ENCODE measurements at regions not wholly inside any gene's neighbourhood (a gene's known extent, or its start where the extent isn't known, plus 50 kb on each side); places are given as distances from the start of the nearest gene placed in this dataset.
A peak's percentile ranks its signal among the peaks of the same experiment; 100 is the strongest.

DNA sequence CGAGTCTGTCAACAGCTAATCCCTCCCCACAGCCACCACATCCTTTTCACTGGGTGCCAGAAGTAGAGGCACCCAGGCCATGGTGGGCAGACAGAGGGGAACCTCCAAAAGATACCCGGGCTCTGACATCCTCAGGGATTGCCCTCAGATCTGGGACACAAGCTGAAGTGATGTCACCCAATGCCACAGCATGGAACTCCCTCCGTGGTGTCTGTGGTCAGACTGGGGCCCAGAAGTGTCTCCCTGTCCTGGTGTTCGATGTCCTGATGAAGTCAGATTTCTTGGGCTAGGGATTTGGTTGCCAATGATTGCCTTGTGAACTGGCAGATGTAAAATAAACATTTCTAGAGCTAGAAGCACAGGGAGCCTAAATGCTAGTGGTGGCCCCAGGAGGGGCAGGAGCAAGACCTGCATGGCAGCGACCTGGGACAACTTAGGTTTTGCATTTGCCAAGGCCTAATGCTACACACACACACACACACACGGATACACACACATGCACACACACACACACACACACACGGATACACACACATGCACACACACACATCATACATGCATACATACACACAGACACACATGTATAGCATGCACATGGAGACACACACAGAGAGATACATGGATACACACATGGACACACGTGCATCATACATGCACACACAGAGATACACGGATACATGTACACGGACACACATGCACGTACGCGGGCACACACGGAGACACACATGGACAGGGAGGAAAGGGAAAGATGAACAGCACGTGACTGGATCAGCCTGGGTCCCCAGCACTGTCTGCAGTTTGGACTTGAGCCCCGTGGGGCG lies 221.0 kb downstream of the NFATC2 start:
- H3K27me3 ChIP-seq (ENCODE audit: control insufficient read depth, insufficient read depth, low read length, poor library complexity, severe bottlenecking): no peaks in the 10 kb centered on the region
- H3K4me3 ChIP-seq (ENCODE audit: low read length): no peak overlapping the region
- peaks cover 4% of the 10 kb centered on the region for H3K4me1 ChIP-seq (ENCODE audit: control insufficient read depth, insufficient read depth, low read length)
- no peak overlapping the region for H3K9ac ChIP-seq (ENCODE audit: extremely low read depth, low read length, poor library complexity, severe bottlenecking)
- peaks cover 11% of the 10 kb centered on the region for H3K9me3 ChIP-seq (ENCODE audit: control insufficient read depth, low read length)
- WGBS, 2 experiments (ENCODE audit: insufficient coverage in 1 of 2, insufficient read length in 1 of 2): 92 to 95% methylated on average over 14 to 17 of the region's 17 CpGs
- Mint-ChIP-seq H3K9me3 (peaks cover 6% of the 10 kb centered on the region), H3K27me3 (ENCODE audit: insufficient read depth) (no peaks in the 10 kb centered on the region), H3K36me3 (ENCODE audit: low read depth) (no peaks in the 10 kb centered on the region), H3K4me1 (peaks cover 27% of the 10 kb centered on the region), H3K27ac (no peak overlapping the region), H3K4me3 (no peak overlapping the region)
- no peak for TF ChIP-seq CTCF (conservative IDR thresholded peaks at IDR 0.05)
- peak; percentile 49 for DNase-seq
- H3K27ac ChIP-seq (ENCODE audit: low read depth, low read length): no peak overlapping the region
- H3K36me3 ChIP-seq (ENCODE audit: control insufficient read depth, insufficient read depth, low read length): no peaks in the 10 kb centered on the region

DNA sequence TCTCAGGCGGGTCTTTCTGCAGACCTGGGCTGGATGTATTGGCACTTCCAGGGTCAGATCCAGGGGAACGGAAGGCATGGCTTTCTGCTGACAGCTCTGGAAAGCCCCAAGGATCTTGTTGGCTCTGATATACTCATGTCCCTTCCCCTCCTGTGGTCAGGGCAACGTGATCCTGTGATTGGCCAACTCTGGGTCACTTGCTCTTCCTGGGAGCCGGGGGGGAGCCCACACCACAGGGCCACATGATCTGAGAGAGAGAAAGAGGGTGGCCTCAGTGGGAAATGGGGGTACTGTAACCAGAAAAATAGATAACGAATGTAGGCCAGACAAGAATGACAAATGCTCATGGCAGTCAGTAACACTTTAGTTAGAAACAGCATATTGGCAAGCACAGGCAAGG lies 223.0 kb downstream of the NFATC2 start:
- H3K36me3 Mint-ChIP-seq (ENCODE audit: low read depth): no peaks in the 10 kb centered on the region
- no peak for DNase-seq
- no peak overlapping the region for H3K4me3 Mint-ChIP-seq
- peak overlapping the region; percentile 81 for H3K27ac Mint-ChIP-seq
- Histone ChIP-seq H3K27me3 (ENCODE audit: control insufficient read depth, insufficient read depth, low read length, poor library complexity, severe bottlenecking) (no peaks in the 10 kb centered on the region), H3K9me3 (ENCODE audit: control insufficient read depth, low read length) (no peaks in the 10 kb centered on the region), H3K9ac (ENCODE audit: extremely low read depth, low read length, poor library complexity, severe bottlenecking) (no peak overlapping the region), H3K27ac (ENCODE audit: low read depth, low read length) (no peak overlapping the region), H3K4me1 (ENCODE audit: control insufficient read depth, insufficient read depth, low read length) (peaks cover 4% of the 10 kb centered on the region), H3K4me3 (ENCODE audit: low read length) (no peak overlapping the region), H3K36me3 (ENCODE audit: control insufficient read depth, insufficient read depth, low read length) (no peaks in the 10 kb centered on the region)
- peaks cover 27% of the 10 kb centered on the region for H3K4me1 Mint-ChIP-seq
- peaks cover 6% of the 10 kb centered on the region for H3K9me3 Mint-ChIP-seq
- TF ChIP-seq CTCF (conservative IDR thresholded peaks at IDR 0.05): no peak
- 88 to 94% methylated on average over 5 of the region's 5 CpGs for WGBS, 2 experiments (ENCODE audit: insufficient coverage in 1 of 2, insufficient read length in 1 of 2)
- H3K27me3 Mint-ChIP-seq (ENCODE audit: insufficient read depth): peaks cover 3% of the 10 kb centered on the region

DNA sequence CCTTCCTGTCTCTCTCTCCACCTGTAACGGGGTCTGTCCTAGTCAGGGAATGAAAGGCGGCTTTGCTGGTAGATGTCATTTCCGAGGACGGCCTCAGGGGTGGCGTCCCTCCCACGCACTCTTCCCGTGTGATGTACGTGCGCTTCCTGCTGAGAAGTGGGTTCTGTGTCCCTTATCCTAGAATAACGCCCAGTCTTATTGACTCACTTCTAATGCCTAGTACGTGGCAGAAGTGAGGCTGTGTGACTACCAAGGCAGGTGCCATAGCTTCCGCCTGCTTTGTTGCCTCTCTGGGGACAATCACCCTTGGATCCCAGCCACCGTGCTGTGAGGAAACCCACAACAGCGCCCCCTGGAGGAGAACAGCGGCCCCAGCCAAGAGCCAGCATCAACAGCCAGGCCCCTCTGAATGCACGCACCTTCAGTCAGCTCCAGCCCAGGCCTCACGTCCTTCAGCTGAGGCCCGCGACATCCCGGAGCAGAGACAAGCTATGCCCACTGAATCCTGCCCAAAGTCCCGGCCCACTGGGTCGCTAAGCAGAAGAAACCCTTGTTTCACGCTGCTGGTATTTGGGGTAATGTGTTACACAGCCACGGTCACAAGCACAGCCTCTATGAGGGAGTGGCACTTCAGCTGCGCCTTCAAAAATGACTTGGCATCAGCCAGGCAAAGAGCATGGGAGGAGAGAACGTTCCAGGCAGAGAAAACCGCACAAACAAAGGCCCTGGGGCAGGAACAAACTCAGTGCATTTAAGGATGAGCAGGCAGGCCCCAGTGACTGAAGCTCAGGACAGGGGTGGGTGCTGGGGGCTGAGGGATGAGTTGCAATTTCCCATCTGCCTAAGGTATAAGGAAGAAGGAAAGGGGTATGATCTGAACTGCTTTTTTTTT lies 224.2 kb downstream of the NFATC2 start:
- TF ChIP-seq CTCF (conservative IDR thresholded peaks at IDR 0.05): peak; percentile 98
- Histone ChIP-seq H3K9ac (ENCODE audit: extremely low read depth, low read length, poor library complexity, severe bottlenecking) (no peak overlapping the region), H3K9me3 (ENCODE audit: control insufficient read depth, low read length) (no peaks in the 10 kb centered on the region), H3K27ac (ENCODE audit: low read depth, low read length) (no peak overlapping the region), H3K4me1 (ENCODE audit: control insufficient read depth, insufficient read depth, low read length) (peaks cover 4% of the 10 kb centered on the region), H3K4me3 (ENCODE audit: low read length) (no peak overlapping the region), H3K27me3 (ENCODE audit: control insufficient read depth, insufficient read depth, low read length, poor library complexity, severe bottlenecking) (no peaks in the 10 kb centered on the region), H3K36me3 (ENCODE audit: control insufficient read depth, insufficient read depth, low read length) (no peaks in the 10 kb centered on the region)
- no peak overlapping the region for H3K4me3 Mint-ChIP-seq
- H3K27me3 Mint-ChIP-seq (ENCODE audit: insufficient read depth): peaks cover 3% of the 10 kb centered on the region
- H3K27ac Mint-ChIP-seq: peak overlapping the region; percentile 81
- peaks cover 6% of the 10 kb centered on the region for H3K9me3 Mint-ChIP-seq
- WGBS, 2 experiments (ENCODE audit: insufficient coverage in 1 of 2, insufficient read length in 1 of 2): 70 to 84% methylated on average over 13 to 27 of the region's 27 CpGs
- no peaks in the 10 kb centered on the region for H3K36me3 Mint-ChIP-seq (ENCODE audit: low read depth)
- peak; percentile 98 for DNase-seq
- H3K4me1 Mint-ChIP-seq: peaks cover 27% of the 10 kb centered on the region

Measured in endodermal cell (in vitro differentiated cells).